H1 (cell line): ENCODE measurements at regions not wholly inside any gene's neighbourhood (a gene's known extent, or its start where the extent isn't known, plus 50 kb on each side); places are given as distances from the start of the nearest gene placed in this dataset.

Source experiments
- CTCF ChIA-PET: fragments of 300-600 bp; sonication (Branson Sonifier 250); formaldehyde crosslinking; loops from one replicate; lab custom pipeline; 2021; ENCODE audit not compliant: partially characterized antibody; lab: Charles Lee
- POLR2A ChIA-PET: fragments of 300-600 bp; sonication (Branson Sonifier 250); formaldehyde crosslinking; loops from one replicate; lab custom pipeline; 2021; ENCODE audit warnings: inconsistent platforms; ENCODE audit not compliant: partially characterized antibody; lab: Charles Lee
- DNase-seq, 2 experiments: peaks; one replicate each; pipeline versions ENCODE4 v3.0.0 to v3.0.0-alpha.2; 2010 to 2022; ENCODE audit warnings: low spot score in 2 of 2, low read depth in 1 of 2, mixed read lengths in 1 of 2
- FAIRE-seq: peaks from 2 replicates; lab custom pipeline; 2011; peaks lifted over from hg19 to GRCh38; lab: Jason Lieb, UNC
- H2AFZ ChIP-seq: 2 replicates; pipeline ENCODE4 v1.8.1; 2012; ENCODE audit warnings: low read length, inconsistent platforms
- H2AK5ac ChIP-seq: 2 replicates; pipeline ENCODE4 v1.6.1; 2013; ENCODE audit warnings: low read depth, low read length
- H2BK120ac ChIP-seq: replicated peaks from 2 replicates; pipeline ENCODE3; 2013; ENCODE audit warnings: low read depth, low read length, inconsistent platforms
- H2BK12ac ChIP-seq: 2 replicates; pipeline ENCODE4 v1.6.1; 2013; ENCODE audit warnings: low read depth, low read length
- H2BK15ac ChIP-seq: 2 replicates; pipeline ENCODE4 v1.6.1; 2013; ENCODE audit warnings: low read length
- H2BK20ac ChIP-seq: 2 replicates; pipeline ENCODE4 v1.6.1; 2013; ENCODE audit warnings: low read length
- H2BK5ac ChIP-seq: 2 replicates; pipeline ENCODE4 v1.6.1; 2013; ENCODE audit warnings: low read depth, low read length
- H3K14ac ChIP-seq: 2 replicates; pipeline ENCODE4 v1.6.1; 2013; ENCODE audit warnings: inconsistent platforms; ENCODE audit not compliant: insufficient read length
- H3K18ac ChIP-seq: 2 replicates; pipeline ENCODE4 v1.6.1; 2013; ENCODE audit warnings: low read length; ENCODE audit errors: extremely low read depth
- H3K23ac ChIP-seq: 2 replicates; pipeline ENCODE4 v1.6.1; 2013; ENCODE audit warnings: inconsistent platforms; ENCODE audit not compliant: insufficient read length
- H3K23me2 ChIP-seq: 2 replicates; pipeline ENCODE4 v1.6.1; 2013; ENCODE audit warnings: low read depth, low read length
- H3K27ac ChIP-seq: 2 replicates; pipeline ENCODE4 v1.6.1; 2011; ENCODE audit warnings: low read depth, low read length, inconsistent platforms
- H3K27me3 ChIP-seq, 4 experiments: replicated peaks in 1 of 4; 1 replicate in 1 of 4; 2 replicates in 3 of 4; pipeline versions ENCODE4 v1.6.1 to v1.8.1; 2011 to 2013; ENCODE audit warnings: low read length in 3 of 4, mild to moderate bottlenecking in 3 of 4, inconsistent platforms in 2 of 4, mixed read lengths in 2 of 4, moderate library complexity in 1 of 4; ENCODE audit not compliant: control insufficient read depth in 3 of 4, insufficient read depth in 3 of 4; ENCODE audit errors: extremely low read depth in 1 of 4
- H3K36me3 ChIP-seq, 4 experiments: 2 replicates each; pipeline versions ENCODE4 v1.6.1 to v1.8.1; 2011 to 2013; ENCODE audit warnings: mild to moderate bottlenecking in 4 of 4, low read length in 3 of 4, moderate library complexity in 2 of 4, control low read depth in 1 of 4, inconsistent platforms in 1 of 4; ENCODE audit not compliant: insufficient read depth in 4 of 4, control insufficient read depth in 2 of 4
- H3K4ac ChIP-seq: replicated peaks from 2 replicates; pipeline ENCODE3; 2013; ENCODE audit warnings: low read length, low read depth, mixed read lengths, inconsistent platforms; ENCODE audit not compliant: insufficient read length
- H3K4me1 ChIP-seq, 4 experiments: replicated peaks in 1 of 4; 1 replicate in 1 of 4; 2 replicates in 3 of 4; pipeline versions ENCODE4 v1.6.1 to v1.8.1; 2011 to 2013; ENCODE audit warnings: low read length in 3 of 4, inconsistent platforms in 2 of 4, mixed read lengths in 1 of 4; ENCODE audit not compliant: insufficient read depth in 4 of 4, control insufficient read depth in 3 of 4
- H3K4me2 ChIP-seq, 2 experiments: 2 replicates each; pipeline versions ENCODE4 v1.6.1 to v1.8.1; 2011 to 2013; ENCODE audit warnings: low read depth in 2 of 2, low read length in 2 of 2, control low read depth in 1 of 2, inconsistent platforms in 1 of 2, mild to moderate bottlenecking in 1 of 2; ENCODE audit not compliant: insufficient read depth in 1 of 2
- H3K4me3 ChIP-seq, 4 experiments: fragments of 200-600, 300-600 bp in 1 of 4; sonication (generic), shearing (Covaris generic), sonication (Bioruptor Twin) in 1 of 4; 2 replicates each; pipeline versions ENCODE4 v1.5.1 to v1.8.1; 2011 to 2016; ENCODE audit warnings: low read length in 4 of 4, low read depth in 3 of 4, control low read depth in 2 of 4, inconsistent platforms in 2 of 4, mild to moderate bottlenecking in 2 of 4, mixed read lengths in 1 of 4, moderate library complexity in 1 of 4; ENCODE audit not compliant: insufficient read depth in 2 of 4; ENCODE audit errors: extremely low read depth in 1 of 4
- H3K56ac ChIP-seq: replicated peaks from 2 replicates; pipeline ENCODE3; 2013; ENCODE audit warnings: low read depth, mild to moderate bottlenecking, mixed read lengths, low read length, inconsistent platforms; ENCODE audit not compliant: insufficient read length
- H3K79me1 ChIP-seq: 2 replicates; pipeline ENCODE4 v1.6.1; 2013; ENCODE audit warnings: low read depth, low read length, control low read depth
- H3K79me2 ChIP-seq, 2 experiments: 2 replicates each; pipeline versions ENCODE4 v1.6.1 to v1.8.1; 2012 to 2013; ENCODE audit warnings: low read length in 2 of 2, mild to moderate bottlenecking in 2 of 2, inconsistent platforms in 1 of 2; ENCODE audit not compliant: insufficient read depth in 2 of 2, control insufficient read depth in 1 of 2
- H3K9ac ChIP-seq, 4 experiments: replicated peaks in 1 of 4; 1 replicate in 1 of 4; 2 replicates in 3 of 4; pipeline versions ENCODE4 v1.6.1 to v1.8.1; 2011 to 2013; ENCODE audit warnings: low read depth in 3 of 4, low read length in 3 of 4, control low read depth in 2 of 4, mild to moderate bottlenecking in 2 of 4, moderate library complexity in 2 of 4, inconsistent platforms in 1 of 4; ENCODE audit errors: extremely low read depth in 1 of 4
- H3K9me3 ChIP-seq, 2 experiments: 2 replicates each; pipeline versions ENCODE4 v1.6.1 to v1.8.1; 2012 to 2013; ENCODE audit warnings: mild to moderate bottlenecking in 2 of 2, moderate library complexity in 2 of 2, control low read depth in 1 of 2, inconsistent platforms in 1 of 2, low read depth in 1 of 2, low read length in 1 of 2, mixed read lengths in 1 of 2; ENCODE audit not compliant: insufficient read depth in 2 of 2
- H4K20me1 ChIP-seq, 2 experiments: replicated peaks in 1 of 2; 2 replicates each; pipeline versions ENCODE3 to v1.8.1; 2011 to 2013; ENCODE audit warnings: inconsistent platforms in 2 of 2, low read length in 2 of 2, mild to moderate bottlenecking in 1 of 2; ENCODE audit not compliant: insufficient read depth in 2 of 2, control insufficient read depth in 1 of 2
- H4K5ac ChIP-seq: 2 replicates; pipeline ENCODE4 v1.6.1; 2013; ENCODE audit warnings: low read length, low read depth, mixed read lengths, inconsistent platforms; ENCODE audit not compliant: insufficient read length
- H4K8ac ChIP-seq: 2 replicates; pipeline ENCODE4 v1.8.0; 2013; ENCODE audit warnings: mild to moderate bottlenecking, moderate library complexity, low read length, inconsistent platforms; ENCODE audit not compliant: insufficient read depth; ENCODE audit errors: extremely low read depth
- H4K91ac ChIP-seq: replicated peaks from 2 replicates; pipeline ENCODE3; 2013; ENCODE audit warnings: low read length, mixed read lengths, inconsistent platforms; ENCODE audit not compliant: insufficient read length
- BCL11A ChIP-seq, 2 experiments: IDR thresholded peaks; one replicate each; pipeline ENCODE4 v1.6.1; 2011; ENCODE audit warnings: low read depth in 2 of 2, low read length in 2 of 2, mild to moderate bottlenecking in 2 of 2
- CHD1 ChIP-seq: IDR thresholded peaks from 2 replicates; pipeline ENCODE4 v1.6.1; 2012; ENCODE audit warnings: low read depth, low read length, improper control_type of control experiment
- CREB1 ChIP-seq: IDR thresholded peaks from 2 replicates; pipeline ENCODE4 v1.6.1; 2012; ENCODE audit warnings: inconsistent platforms
- CTCF ChIP-seq, 3 experiments: IDR thresholded peaks; 1 replicate in 2 of 3; 2 replicates in 1 of 3; pipeline versions ENCODE4 v1.5.1 to v1.6.1; 2011; ENCODE audit warnings: low read length in 3 of 3, mild to moderate bottlenecking in 3 of 3, inconsistent platforms in 2 of 3, low read depth in 1 of 3, moderate library complexity in 1 of 3; ENCODE audit not compliant: insufficient read depth in 1 of 3; ENCODE audit errors: control extremely low read depth in 1 of 3
- EGR1 ChIP-seq: IDR thresholded peaks from 2 replicates; pipeline ENCODE4 v1.6.1; 2011; ENCODE audit warnings: low read depth, low read length, borderline replicate concordance
- FOSL1 ChIP-seq: IDR thresholded peaks from 2 replicates; pipeline ENCODE4 v1.6.1; 2011; ENCODE audit warnings: mild to moderate bottlenecking, low read depth, low read length, moderate library complexity; ENCODE audit not compliant: insufficient read depth
- MAFK ChIP-seq: IDR thresholded peaks from 2 replicates; pipeline ENCODE4 v1.6.1; 2012; ENCODE audit warnings: low read depth, mild to moderate bottlenecking, improper control_type of control experiment, low read length
- PHF8 ChIP-seq: fragments of 200-600 bp; sonication (generic); conservative IDR thresholded peaks from 2 replicates; pipeline ENCODE4 v1.7.1; 2012; ENCODE audit warnings: low read depth, mild to moderate bottlenecking, inconsistent platforms, low read length, moderate library complexity
- POLR2A ChIP-seq, 2 experiments: IDR thresholded peaks; 1 replicate in 1 of 2; 2 replicates in 1 of 2; pipeline ENCODE4 v1.6.1; 2011; ENCODE audit warnings: low read depth in 2 of 2, low read length in 2 of 2, mild to moderate bottlenecking in 2 of 2; ENCODE audit errors: control extremely low read depth in 1 of 2
- POU5F1 ChIP-seq: IDR thresholded peaks from 2 replicates; pipeline ENCODE4 v1.6.1; 2011; ENCODE audit warnings: low read depth, mild to moderate bottlenecking, low read length, moderate library complexity
- USF2 ChIP-seq: IDR thresholded peaks from 2 replicates; pipeline ENCODE4 v1.6.1; 2011; ENCODE audit warnings: low read length, improper control_type of control experiment
- YY1 ChIP-seq: IDR thresholded peaks from 2 replicates; pipeline ENCODE4 v1.6.1; 2011; ENCODE audit warnings: low read depth, mild to moderate bottlenecking, low read length
- WGBS, 2 experiments: shearing (Covaris generic) in 1 of 2; methylation state at CpG; one replicate each; pipeline versions ENCODE4 v1.1.6 to v1.1.7; 2013 to 2015; ENCODE audit warnings: low lambda C conversion rate in 2 of 2, mixed read lengths in 2 of 2, inconsistent platforms in 1 of 2, low coverage in 1 of 2, missing lambda C conversion rate in 1 of 2; ENCODE audit not compliant: insufficient replicate concordance in 2 of 2, insufficient coverage in 1 of 2, insufficient read length in 1 of 2; ENCODE audit errors: extremely low coverage in 1 of 2, missing lambda C conversion rate in 1 of 2; 5-methylcytosine and 5-hydroxymethylcytosine counted together

GRCh38 chrX:16528620-16529019 lies 121.3 kb upstream of the S100G start:
- no peaks in the 10 kb centered on the region for H3K79me2 ChIP-seq
- no peak overlapping the region for H2AFZ ChIP-seq
- no peak overlapping the region for H4K91ac ChIP-seq
- FAIRE-seq (no peak), DNase-seq (no peak)
- no peak overlapping the region for H3K4me3 ChIP-seq
- no peaks in the 10 kb centered on the region for H4K20me1 ChIP-seq
- H3K36me3 ChIP-seq: no peaks in the 10 kb centered on the region
- no peak overlapping the region for H2AK5ac ChIP-seq
- no peak overlapping the region for H3K4ac ChIP-seq
- no peak overlapping the region for H2BK12ac ChIP-seq
- H3K9ac ChIP-seq: no peak overlapping the region
- H3K9me3 ChIP-seq: peaks cover 5 to 8% of the 10 kb centered on the region in 2 experiments; a peak in 3 of 4 replicates
- H3K4me2 ChIP-seq: no peak overlapping the region
- H2BK5ac ChIP-seq: no peak overlapping the region
- no peak overlapping the region for H3K27ac ChIP-seq
- POLR2A ChIA-PET: no interaction called here
- H3K23ac ChIP-seq: no peak overlapping the region
- H3K27me3 ChIP-seq: no peaks in the 10 kb centered on the region
- WGBS, 2 experiments: 97% methylated on average over 3 of the region's 3 CpGs; no CpG with 5 or more reads in 1 of the 2 experiments
- no peak overlapping the region for H3K14ac ChIP-seq
- H4K5ac ChIP-seq: no peak overlapping the region
- H3K79me1 ChIP-seq: no peaks in the 10 kb centered on the region
- no peak overlapping the region for H4K8ac ChIP-seq
- H2BK15ac ChIP-seq: no peak overlapping the region
- no peak overlapping the region for H2BK120ac ChIP-seq
- TF ChIP-seq POU5F1: no peak
- no peak for TF ChIP-seq POLR2A (IDR thresholded peaks at IDR 0.05; ENCODE audit: control extremely low read depth in 1 of 2, low read depth in 2 of 2, low read length in 2 of 2)
- TF ChIP-seq FOSL1: no peak
- TF ChIP-seq CHD1: no peak
- TF ChIP-seq BCL11A (IDR thresholded peaks at IDR 0.05; ENCODE audit: low read depth in 2 of 2, low read length in 2 of 2): no peak
- no peak for TF ChIP-seq YY1
- no peak for TF ChIP-seq MAFK
- no peak for TF ChIP-seq PHF8
- no peak for TF ChIP-seq EGR1
- TF ChIP-seq CREB1: no peak
- TF ChIP-seq USF2: no peak
- no peak for TF ChIP-seq CTCF (IDR thresholded peaks at IDR 0.05; ENCODE audit: control extremely low read depth in 1 of 3, insufficient read depth in 1 of 3, low read depth in 1 of 3, low read length in 3 of 3)
- H3K56ac ChIP-seq: no peak overlapping the region
- H3K18ac ChIP-seq: no peak overlapping the region
- no peaks in the 10 kb centered on the region for H3K4me1 ChIP-seq
- H2BK20ac ChIP-seq: no peak overlapping the region
- CTCF ChIA-PET: interaction anchor here (1.1 kb wide), 1 partner anchor 30 kb away, joined by 3 read pairs; no protein-coding TSS in a partner anchor
- no peaks in the 10 kb centered on the region for H3K23me2 ChIP-seq
